Fibroblast of peridontal ligament (primary cell): ENCODE measurements at regions not wholly inside any gene's neighbourhood (a gene's known extent, or its start where the extent isn't known, plus 50 kb on each side); places are given as distances from the start of the nearest gene placed in this dataset.

ENCODE experiments used
- DNase-seq: peaks from one replicate; pipeline ENCODE4 v3.0.0-alpha.2; 2010; ENCODE audit errors: extremely low read depth

DNA sequence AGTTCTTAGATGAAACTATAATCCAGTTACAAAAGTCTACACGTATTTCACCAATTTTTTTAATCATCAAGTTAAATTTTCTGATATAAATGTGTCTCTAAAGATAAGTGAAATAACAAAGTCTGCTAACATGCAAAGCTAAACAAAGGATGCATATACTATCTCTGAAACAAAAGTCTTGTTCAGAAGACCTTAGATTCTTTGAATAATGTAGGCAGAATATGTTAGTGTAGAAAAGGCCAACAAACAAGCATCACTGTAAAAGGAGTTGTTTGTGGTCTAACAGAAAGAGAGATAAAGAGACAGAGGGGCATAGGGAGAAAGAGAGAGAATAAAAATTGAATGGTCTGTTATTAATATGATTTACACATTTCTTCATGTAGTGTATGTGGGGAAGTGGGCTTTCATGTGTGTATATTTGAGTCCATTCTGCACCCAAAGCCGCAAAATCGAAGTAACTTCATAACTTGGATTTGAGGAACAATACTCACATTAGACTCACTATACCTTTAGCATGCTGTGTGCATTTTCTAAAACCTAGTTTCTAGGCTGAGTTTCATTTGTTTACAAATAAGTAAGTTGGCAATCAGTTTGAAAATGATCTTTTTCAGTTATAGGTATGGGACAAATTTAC lies 734.8 kb upstream of the REG3G start:
- no peak for DNase-seq

DNA sequence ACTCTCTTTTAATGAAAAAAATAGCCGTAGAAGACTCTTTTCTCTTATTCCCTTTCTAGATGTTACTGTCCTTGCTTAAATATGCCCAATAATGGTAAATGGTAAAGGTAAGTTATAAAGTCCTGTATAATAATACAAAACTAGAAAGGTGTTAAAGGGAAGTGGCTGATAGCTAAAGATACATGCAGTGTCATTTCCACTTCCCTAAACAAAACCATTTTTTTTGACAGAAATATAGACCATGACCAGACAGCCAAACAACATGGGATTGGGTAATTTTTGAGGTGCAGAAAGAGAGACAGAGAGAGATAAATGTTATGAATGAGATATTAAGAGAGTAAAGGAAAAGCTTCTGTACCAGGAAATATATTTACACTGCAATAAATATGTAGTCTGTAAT lies 731.7 kb upstream of the REG3G start:
- DNase-seq, result no peak

- DNase-seq, result no peak
Measured at GRCh38 chr2:78301166-78301789, 724.2 kb upstream of the REG3G start.

GRCh38 chr2:78304678-78305077 lies 720.8 kb upstream of the REG3G start:
- DNase-seq, result no peak

DNA sequence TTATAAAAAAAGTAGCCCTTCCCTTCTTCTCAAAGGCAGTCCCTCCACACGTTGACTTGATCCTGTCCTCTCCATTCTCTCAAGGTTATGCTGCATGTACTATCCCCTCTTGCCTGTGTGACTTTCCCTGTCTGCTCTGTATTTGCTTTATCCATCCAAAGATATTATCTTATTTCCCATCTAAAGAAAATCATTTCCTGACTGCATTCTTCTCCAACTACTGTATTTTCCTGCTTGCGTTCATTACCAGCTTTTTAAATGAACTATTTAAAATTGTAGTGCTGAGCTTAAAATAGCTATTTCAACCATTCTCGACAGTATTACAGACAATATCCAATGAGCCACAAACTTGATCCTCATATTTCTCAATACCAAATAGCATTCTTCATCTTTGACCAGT lies 716.0 kb upstream of the REG3G start:
- no peak for DNase-seq

- no peak for DNase-seq
Measured at GRCh38 chr2:78315368-78315767, 710.1 kb upstream of the REG3G start.

DNA sequence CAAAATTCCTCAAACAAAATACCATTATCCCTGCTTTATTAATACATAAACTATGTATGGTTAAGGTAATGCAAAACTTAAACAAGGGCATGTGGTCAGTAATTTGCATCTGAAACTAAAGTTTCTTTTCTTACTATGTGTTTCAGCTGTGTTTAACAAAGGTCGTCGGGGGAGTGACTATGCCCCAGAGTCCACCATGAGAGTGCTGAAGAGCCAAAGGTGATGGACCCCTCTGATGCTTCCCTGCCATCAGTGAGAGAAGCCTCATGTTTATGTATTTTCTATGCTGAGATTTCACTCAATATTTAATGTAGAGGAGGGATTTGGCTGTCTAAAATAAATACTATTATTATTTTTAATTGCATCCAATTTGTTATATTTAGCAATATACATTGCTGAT lies 707.2 kb upstream of the REG3G start:
- no peak for DNase-seq

DNA sequence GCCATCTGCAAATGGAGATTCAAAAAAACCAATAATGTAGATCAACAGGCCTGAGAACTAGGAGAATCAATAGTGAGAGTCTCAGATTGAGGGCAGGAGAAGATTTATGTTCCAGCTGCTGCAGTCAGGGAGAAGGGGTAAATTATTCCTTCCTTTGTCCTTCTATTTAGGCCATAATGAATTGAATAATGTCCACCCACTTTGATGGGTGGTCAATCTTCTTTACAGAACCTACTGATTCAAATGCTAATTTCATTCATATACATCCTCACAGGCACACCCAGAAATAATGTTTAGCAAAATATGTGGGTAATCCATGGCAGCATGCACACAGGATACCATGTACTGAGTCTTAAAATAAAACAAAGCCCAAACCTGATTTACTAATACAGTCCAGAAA lies 695.3 kb upstream of the REG3G start:
- DNase-seq, result no peak

GRCh38 chr2:78351208-78351607 lies 674.3 kb upstream of the REG3G start:
- DNase-seq, result no peak

DNA sequence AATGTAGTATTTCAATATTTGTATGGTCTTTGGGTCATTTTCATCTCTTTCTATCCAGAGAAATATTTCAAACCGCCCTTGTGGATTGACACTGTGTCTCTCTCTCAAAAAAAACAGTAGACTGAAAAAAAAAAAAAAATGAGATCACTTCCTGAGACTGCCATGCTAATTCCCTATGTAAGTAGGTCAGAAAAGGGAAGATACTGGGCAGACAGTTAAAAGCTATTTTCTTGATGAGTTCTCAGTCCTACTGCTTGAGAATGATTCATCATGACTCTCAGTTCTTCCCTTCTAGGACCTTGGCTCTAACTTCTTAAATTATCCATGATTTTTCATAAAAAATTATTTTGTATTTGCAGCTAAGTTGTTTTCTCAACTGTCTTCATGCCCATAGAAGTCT lies 672.3 kb upstream of the REG3G start:
- DNase-seq, result no peak

GRCh38 chr2:78355967-78356366 lies 669.5 kb upstream of the REG3G start:
- DNase-seq, result no peak

GRCh38 chr2:78383576-78383975 lies 641.9 kb upstream of the REG3G start:
- no peak for DNase-seq

- DNase-seq, result no peak
Measured at GRCh38 chr2:78397198-78397597, 628.3 kb upstream of the REG3G start.

DNA sequence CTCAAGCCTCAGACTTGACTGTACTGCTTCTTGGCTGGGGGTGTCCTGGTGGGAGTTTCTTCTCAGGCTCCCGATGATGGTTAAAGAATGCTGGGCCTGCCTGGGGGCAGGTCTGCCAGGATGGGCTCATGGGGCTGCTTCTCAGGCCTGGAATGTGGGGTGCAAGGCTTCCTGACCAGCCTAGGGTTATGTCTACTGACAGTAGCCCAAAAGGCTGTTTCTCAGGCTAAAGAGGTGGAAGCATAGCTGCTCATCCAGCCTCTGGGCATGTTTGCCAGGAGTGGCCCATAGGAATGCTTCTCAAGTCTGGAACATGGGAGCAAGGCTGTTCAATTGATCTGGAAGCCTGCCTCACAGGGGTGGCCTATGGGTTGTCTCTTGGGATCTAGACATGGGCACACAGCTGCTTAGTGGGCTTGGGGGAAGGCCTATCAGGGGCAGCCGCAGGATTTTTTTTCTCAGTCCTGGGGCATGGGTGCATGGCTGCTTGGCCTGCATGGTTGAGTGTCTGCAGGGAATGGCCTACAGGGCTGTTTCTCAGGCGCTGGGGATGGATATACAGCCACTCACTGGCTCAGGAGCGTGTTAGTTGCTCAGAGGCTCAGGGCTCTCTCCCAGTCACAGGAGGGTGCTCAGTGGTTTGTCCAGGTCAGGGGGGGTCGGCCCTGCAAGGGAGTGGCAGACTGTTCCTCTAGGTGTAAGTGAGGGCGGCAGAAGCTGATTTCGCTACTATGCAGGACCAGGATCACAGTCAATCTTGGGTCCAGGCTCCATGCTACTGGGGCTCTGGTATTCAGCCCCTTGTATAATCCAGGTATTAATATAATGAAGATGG lies 617.3 kb upstream of the REG3G start:
- DNase-seq, result no peak

DNA sequence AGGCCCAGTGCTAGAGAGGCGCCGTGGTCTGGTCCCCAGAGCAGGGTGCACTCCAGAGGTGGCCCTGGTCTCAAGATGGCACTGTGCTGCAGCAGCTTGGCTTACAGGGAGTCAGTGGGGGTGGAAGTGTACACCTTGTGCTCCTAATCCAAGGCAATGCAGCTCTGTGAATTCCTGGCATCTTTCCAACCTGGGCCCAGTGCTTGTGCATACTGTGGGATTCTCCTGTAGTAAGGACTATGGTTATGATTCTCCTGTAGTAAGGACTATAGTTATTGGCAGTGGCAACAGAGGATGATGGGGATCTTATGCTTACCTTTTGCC lies 616.7 kb upstream of the REG3G start:
- no peak for DNase-seq

DNA sequence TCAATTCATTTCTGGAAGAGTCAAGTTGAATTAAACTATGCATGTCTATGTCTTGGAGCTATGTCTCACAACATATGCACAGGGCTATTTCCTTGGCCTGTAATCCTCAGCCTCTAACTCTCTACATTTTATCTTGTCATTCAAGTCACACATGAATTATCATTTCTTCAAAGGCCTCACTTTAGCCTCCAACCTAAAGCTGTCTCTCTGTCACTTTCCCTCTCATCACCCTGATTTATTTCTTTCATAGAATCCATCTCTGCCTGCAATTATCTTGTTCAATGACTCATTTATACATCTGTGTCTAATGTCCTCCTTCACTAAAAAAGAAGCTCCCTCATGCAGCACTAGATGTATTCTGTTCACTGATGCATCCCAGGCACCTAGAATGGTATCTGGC lies 614.2 kb upstream of the REG3G start:
- DNase-seq, result no peak

- DNase-seq, result no peak
Measured at GRCh38 chr2:78416625-78417300, 608.7 kb upstream of the REG3G start.

- no peak for DNase-seq
Measured at GRCh38 chr2:78417355-78417754, 608.1 kb upstream of the REG3G start.

GRCh38 chr2:78418021-78418420 lies 607.5 kb upstream of the REG3G start:
- no peak for DNase-seq

DNA sequence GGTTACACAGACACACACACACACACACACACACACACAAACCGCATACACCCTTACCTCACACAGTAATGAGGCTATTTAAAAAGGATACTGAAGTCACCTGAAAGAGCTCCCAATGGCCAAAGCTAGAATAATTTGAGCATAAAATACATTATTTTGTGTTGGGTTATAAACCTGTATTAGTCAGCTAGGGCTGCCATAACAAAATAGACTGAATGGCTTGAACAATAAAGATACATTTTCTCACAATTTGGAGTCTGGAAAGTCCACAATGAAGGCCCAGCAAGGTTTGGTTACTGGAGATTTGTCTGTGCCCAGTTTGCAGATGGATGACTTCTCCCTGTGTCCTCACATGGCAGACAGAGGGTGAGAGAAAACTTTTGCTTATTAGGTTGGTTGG lies 605.4 kb upstream of the REG3G start:
- no peak for DNase-seq

- DNase-seq, result no peak
Measured at GRCh38 chr2:78423631-78424030, 601.9 kb upstream of the REG3G start.

DNA sequence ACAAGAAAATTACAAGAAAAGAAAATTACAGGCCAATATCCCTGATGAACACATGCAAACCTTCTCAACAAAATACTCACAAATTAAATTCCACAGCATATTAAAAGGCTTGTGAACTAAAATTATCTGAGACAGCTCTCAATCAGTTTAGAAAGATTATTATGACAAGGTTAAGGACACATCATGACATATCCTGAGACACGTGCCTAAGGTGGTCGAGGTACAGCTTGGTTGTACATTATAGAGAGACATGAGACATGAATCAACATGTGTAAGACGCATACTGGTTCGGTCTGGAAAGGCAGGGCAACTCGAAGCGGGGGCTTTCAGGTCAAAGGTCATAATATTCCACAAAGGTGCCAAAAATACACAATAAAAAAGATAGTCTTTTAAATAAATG lies 598.3 kb upstream of the REG3G start:
- no peak for DNase-seq

- DNase-seq, result no peak
Measured at GRCh38 chr2:78431241-78431640, 594.3 kb upstream of the REG3G start.
